Prostate gland (tissue), 2 donors: ENCODE measurements at regions not wholly inside any gene's neighbourhood (a gene's known extent, or its start where the extent isn't known, plus 50 kb on each side); places are given as distances from the start of the nearest gene placed in this dataset.

ENCODE experiments used
- DNase-seq: peaks from one replicate; pipeline ENCODE4 v3.0.0-alpha.2; 2019; ENCODE audit warnings: low spot score
- H3K27ac ChIP-seq, 2 donors: fragments of 200-600 bp; sonication (generic); 2 replicates each; pipeline ENCODE4 v1.5.1; 2017 to 2019
- H3K27me3 ChIP-seq: fragments of 200-600 bp; sonication (generic); replicated peaks from 2 replicates; pipeline ENCODE4 v1.5.1; 2019; ENCODE audit not compliant: insufficient read depth
- H3K36me3 ChIP-seq, 2 donors: fragments of 200-600 bp; sonication (generic); 1 replicate in 1 of 2; 2 replicates in 1 of 2; pipeline versions ENCODE4 v1.5.1 to v1.8.1; 2017 to 2019
- H3K4me1 ChIP-seq: fragments of 200-600 bp; sonication (generic); replicated peaks from 2 replicates; pipeline ENCODE4 v1.5.1; 2019
- H3K4me3 ChIP-seq, 2 donors: fragments of 200-600 bp; sonication (generic); 2 replicates each; pipeline ENCODE4 v1.5.1; 2017 to 2019
- H3K9me3 ChIP-seq: fragments of 200-600 bp; sonication (generic); 2 replicates; pipeline ENCODE4 v1.5.1; 2017
- CTCF ChIP-seq, 4 experiments: fragments of 200-600 bp in 2 of 4; fragments of 450-650 bp in 2 of 4; sonication (generic) in 2 of 4; IDR thresholded peaks; 1 replicate in 3 of 4; 2 replicates in 1 of 4; pipeline ENCODE4 v1.5.1; 2016 to 2019; ENCODE audit warnings: antibody characterized with exemption in 4 of 4, mild to moderate bottlenecking in 2 of 4, moderate library complexity in 2 of 4
- POLR2A ChIP-seq: fragments of 450-650 bp; IDR thresholded peaks from one replicate; pipeline ENCODE4 v1.6.1; 2016; ENCODE audit warnings: antibody characterized with exemption, mild to moderate bottlenecking
- POLR2AphosphoS5 ChIP-seq: sonication (generic); formaldehyde crosslinking; IDR thresholded peaks from one replicate; pipeline ENCODE4 v1.6.1; 2017; ENCODE audit warnings: antibody characterized with exemption
- WGBS: methylation state at CpG from one replicate; pipeline ENCODE4 v1.1.5; 2018; 5-methylcytosine and 5-hydroxymethylcytosine counted together
- intact Hi-C: fragments of 100-400 bp; cut with DNase I; formaldehyde crosslinking; loops from one replicate; pipeline ENCODE4 v1.14.2; 2022

GRCh38 chr17:68195667-68196393, 52.0 kb upstream of the AMZ2 start:
- WGBS = 19% methylated on average over 27 of the region's 27 CpGs
- H3K36me3 ChIP-seq = no peaks in the 10 kb centered on the region
- peaks cover 17% of the 10 kb centered on the region for H3K4me1 ChIP-seq
- TF ChIP-seq POLR2A (no peak), POLR2AphosphoS5 (no peak), CTCF (IDR thresholded peaks at IDR 0.05) (no peak)
- no peak for DNase-seq
- intact Hi-C loops = no loop called here
- H3K27me3 ChIP-seq = peaks cover 4% of the 10 kb centered on the region
- H3K4me3 ChIP-seq = peak overlapping the region; percentile 10 to 20
- H3K27ac ChIP-seq = no peak overlapping the region
- no peaks in the 10 kb centered on the region for H3K9me3 ChIP-seq

DNA sequence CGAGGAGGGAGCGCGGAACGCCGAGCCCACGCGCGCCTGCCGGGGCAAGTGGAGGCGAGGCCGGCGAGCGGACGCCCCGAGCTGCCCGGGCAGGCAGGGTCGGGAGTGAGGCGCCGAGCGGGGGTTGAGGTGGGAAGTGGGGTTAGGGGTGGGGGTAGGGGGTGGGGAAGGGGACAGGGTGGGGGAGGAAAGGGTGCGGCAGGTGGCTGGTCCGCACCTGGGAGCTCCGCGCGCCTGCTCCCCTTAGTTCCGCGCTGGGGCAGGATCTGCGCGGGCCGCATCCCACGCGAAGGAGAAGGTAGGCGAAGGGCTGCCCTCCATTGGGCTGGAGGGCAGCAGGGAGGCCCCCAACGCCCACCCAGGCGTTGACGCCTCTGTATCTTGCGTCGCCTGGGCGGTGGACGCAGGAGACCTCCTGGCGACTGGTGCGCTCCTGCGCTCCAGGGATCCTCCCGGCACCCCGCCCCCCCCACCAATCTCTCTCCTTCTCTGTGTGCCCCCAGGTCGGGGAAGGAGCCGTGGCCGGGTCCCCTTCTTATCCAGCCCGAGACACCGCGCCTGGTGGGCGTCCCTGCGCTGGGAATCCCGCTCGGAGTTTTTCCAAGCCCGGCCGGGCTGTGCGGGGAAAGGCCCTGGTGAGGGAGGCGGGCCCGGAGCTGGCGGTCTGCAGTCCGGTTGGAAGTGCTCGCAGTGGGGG, 51.3 kb upstream of the AMZ2 start:
- Histone ChIP-seq H3K27ac (no peak overlapping the region), H3K36me3 (no peaks in the 10 kb centered on the region), H3K4me3 (peak overlapping the region; percentile 10 to 20), H3K27me3 (peaks cover 4% of the 10 kb centered on the region), H3K4me1 (peaks cover 17% of the 10 kb centered on the region), H3K9me3 (no peaks in the 10 kb centered on the region)
- 1% methylated on average over 46 of the region's 63 CpGs for WGBS
- no peak for TF ChIP-seq CTCF (IDR thresholded peaks at IDR 0.05)
- TF ChIP-seq POLR2A = no peak
- TF ChIP-seq POLR2AphosphoS5 = no peak
- intact Hi-C loops = no loop called here
- no peak for DNase-seq

DNA sequence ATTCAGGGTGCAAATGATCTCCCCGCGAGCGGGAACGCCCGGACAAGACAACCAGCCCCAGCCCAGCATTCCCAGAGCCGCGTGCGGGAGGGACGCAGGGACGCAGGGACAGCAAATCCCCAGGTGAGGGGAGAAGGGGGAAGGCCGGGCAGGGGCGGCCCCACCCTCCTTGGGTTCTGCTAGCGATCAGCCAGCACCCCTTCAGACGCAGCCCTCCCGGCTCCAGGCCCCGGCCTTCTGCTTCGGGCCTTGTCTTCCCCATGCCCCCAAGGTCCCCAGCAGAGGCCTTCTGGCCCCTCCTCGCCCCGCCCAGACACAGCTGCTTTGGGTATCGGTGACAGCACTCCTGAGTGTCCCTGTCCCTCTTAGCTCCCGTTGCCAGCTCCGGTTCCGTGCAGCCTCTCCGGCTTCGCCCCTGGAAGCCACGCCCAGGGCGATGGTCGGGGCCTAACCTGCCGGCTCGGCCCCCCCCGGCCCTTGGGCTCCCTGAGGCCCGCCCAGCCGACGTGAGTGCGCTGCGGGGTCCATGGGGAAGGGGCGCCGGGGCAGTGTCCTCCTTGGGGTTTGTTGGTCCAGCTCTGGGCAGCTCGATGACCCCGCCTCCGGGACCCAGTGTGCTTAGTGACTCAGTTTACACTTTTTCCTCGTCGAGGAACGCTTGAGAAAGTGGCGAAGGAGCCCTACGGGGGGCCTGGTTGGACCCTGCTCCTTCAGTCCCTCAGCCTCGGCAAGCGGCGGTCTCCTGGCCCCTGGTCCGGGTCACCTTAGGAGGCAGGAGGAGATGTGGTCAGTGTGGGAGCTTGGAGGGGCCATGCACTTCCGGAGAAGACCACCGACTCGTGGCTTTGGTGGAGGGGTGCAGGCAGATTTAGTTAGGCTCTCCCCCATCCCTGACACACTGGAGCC, 50.5 kb upstream of the AMZ2 start:
- Histone ChIP-seq H3K36me3 (no peaks in the 10 kb centered on the region), H3K27ac (no peak overlapping the region), H3K27me3 (peaks cover 4% of the 10 kb centered on the region), H3K4me1 (peaks cover 17% of the 10 kb centered on the region), H3K4me3 (peak overlapping the region; percentile 10 to 20), H3K9me3 (no peaks in the 10 kb centered on the region)
- TF ChIP-seq POLR2A (no peak), POLR2AphosphoS5 (no peak), CTCF (IDR thresholded peaks at IDR 0.05) (no peak)
- DNase-seq = no peak
- intact Hi-C loops = no loop called here
- WGBS = 3% methylated on average over 49 of the region's 53 CpGs

DNA sequence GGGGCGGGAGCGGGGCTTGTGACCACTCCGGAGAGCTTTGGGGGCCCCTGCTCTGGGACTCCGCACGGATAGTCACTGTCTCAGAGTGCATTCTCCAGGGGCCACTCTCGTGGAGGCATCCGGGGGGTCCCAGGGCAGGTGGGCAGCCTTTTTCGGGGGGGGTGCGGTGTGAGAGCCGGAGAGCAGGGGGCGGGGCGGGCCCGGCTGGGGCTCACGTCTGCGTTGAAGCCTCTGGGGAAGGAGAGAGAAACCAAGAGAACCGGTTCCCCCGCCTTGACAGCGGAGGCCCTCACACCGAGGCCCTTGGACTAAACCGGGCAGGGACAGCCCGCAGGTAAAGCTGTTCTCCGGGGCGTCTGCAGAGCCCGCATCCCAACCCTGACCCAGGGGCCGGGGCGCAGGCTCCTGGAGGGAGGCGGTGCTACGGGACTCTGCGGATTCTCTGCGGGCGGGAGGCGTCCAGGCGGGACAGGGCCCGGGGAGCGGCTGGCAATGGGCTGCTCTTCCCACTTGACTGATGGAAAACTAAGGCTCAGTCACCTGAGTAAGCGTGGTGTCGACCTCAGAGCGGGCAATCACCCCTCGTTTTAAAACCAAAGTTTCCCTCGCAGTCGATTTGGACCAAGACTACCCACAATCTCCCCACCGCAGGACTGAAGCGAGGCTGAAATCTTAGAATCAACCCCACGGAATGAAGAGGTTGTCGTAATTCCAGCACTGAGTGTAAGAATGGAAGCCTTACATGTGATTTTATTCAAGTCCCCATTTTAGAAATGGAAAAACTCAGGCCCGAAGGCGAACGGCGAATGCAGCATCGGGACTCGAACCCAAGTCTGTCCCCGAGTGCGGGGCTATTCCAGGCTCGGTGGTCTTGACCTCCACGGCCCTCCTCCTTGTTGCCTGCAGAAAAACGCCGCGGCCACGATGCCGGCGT, 49.6 kb upstream of the AMZ2 start:
- peaks cover 4% of the 10 kb centered on the region for H3K27me3 ChIP-seq
- no peak overlapping the region for H3K27ac ChIP-seq
- intact Hi-C loops = no loop called here
- no peaks in the 10 kb centered on the region for H3K9me3 ChIP-seq
- peaks cover 17% of the 10 kb centered on the region for H3K4me1 ChIP-seq
- TF ChIP-seq POLR2AphosphoS5 = no peak
- TF ChIP-seq POLR2A = no peak
- no peak for TF ChIP-seq CTCF (IDR thresholded peaks at IDR 0.05)
- 10% methylated on average over 47 of the region's 61 CpGs for WGBS
- peak overlapping the region in 1 of 2 donors; percentile 4 for H3K4me3 ChIP-seq
- H3K36me3 ChIP-seq = no peaks in the 10 kb centered on the region
- DNase-seq = no peak
